Spleen (tissue), 7 donors: ENCODE measurements at regions not wholly inside any gene's neighbourhood (a gene's known extent, or its start where the extent isn't known, plus 50 kb on each side); places are given as distances from the start of the nearest gene placed in this dataset.

Experiments used
- POLR2AphosphoS5 ChIP-seq, 3 donors: sonication (generic); formaldehyde crosslinking; IDR thresholded peaks; one replicate each; pipeline ENCODE4 v1.5.1; 2017; ENCODE audit warnings: antibody characterized with exemption in 3 of 3
- TF ChIP-seq, protein P1 (sequence below), 11 experiments: fragments of 200-600 bp in 7 of 11; fragments of 450-650 bp in 4 of 11; sonication (generic) in 4 of 11; IDR thresholded peaks in 8 of 11; conservative IDR thresholded peaks in 3 of 11; 1 replicate in 7 of 11; 2 replicates in 4 of 11; pipeline versions ENCODE4 v1.4.0 to v1.8.0; 2016 to 2021; ENCODE audit warnings: antibody characterized with exemption in 11 of 11, inconsistent platforms in 4 of 11, mild to moderate bottlenecking in 1 of 11
- donor health status: DM: no; HTN: no; CAD: no; lungs with moderate emphysema.
- donor health status: DM: no; HTN: no; CAD: no.
- donor health status: DM: no; HTN: no; CAD: no.

DNA sequence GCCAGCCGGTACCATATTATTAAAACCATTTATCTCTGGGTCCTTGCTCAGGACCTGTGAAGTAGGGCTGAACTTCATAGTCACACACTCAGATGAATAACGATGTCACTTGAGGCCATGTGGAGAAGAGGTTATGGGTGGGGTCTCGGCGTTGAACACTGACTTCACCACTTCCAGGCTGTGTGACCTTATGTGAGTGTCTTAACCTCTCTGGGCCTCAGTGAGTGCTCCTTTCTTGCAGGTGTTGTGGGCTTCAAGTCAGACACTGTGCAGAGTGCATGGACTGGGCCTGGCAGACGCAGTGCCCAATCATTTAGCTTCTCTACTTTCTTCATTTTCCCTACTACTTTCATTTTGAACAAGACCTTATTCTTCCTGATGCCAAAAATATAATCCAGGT, 278.8 kb downstream of the PBX3 start:
- no peak for TF ChIP-seq POLR2AphosphoS5 (IDR thresholded peaks at IDR 0.05)
- TF ChIP-seq, protein P1, sequence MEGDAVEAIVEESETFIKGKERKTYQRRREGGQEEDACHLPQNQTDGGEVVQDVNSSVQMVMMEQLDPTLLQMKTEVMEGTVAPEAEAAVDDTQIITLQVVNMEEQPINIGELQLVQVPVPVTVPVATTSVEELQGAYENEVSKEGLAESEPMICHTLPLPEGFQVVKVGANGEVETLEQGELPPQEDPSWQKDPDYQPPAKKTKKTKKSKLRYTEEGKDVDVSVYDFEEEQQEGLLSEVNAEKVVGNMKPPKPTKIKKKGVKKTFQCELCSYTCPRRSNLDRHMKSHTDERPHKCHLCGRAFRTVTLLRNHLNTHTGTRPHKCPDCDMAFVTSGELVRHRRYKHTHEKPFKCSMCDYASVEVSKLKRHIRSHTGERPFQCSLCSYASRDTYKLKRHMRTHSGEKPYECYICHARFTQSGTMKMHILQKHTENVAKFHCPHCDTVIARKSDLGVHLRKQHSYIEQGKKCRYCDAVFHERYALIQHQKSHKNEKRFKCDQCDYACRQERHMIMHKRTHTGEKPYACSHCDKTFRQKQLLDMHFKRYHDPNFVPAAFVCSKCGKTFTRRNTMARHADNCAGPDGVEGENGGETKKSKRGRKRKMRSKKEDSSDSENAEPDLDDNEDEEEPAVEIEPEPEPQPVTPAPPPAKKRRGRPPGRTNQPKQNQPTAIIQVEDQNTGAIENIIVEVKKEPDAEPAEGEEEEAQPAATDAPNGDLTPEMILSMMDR (IDR thresholded peaks at IDR 0.05 in 8 of 11, conservative IDR thresholded peaks at IDR 0.05 in 3 of 11), result no peak
